HS-5 (cell line): ENCODE measurements at regions not wholly inside any gene's neighbourhood (a gene's known extent, or its start where the extent isn't known, plus 50 kb on each side); places are given as distances from the start of the nearest gene placed in this dataset.

Experiments used
- DNase-seq: peaks from one replicate; pipeline ENCODE4 v3.0.0-alpha.2; 2012; ENCODE audit warnings: low read depth

DNA sequence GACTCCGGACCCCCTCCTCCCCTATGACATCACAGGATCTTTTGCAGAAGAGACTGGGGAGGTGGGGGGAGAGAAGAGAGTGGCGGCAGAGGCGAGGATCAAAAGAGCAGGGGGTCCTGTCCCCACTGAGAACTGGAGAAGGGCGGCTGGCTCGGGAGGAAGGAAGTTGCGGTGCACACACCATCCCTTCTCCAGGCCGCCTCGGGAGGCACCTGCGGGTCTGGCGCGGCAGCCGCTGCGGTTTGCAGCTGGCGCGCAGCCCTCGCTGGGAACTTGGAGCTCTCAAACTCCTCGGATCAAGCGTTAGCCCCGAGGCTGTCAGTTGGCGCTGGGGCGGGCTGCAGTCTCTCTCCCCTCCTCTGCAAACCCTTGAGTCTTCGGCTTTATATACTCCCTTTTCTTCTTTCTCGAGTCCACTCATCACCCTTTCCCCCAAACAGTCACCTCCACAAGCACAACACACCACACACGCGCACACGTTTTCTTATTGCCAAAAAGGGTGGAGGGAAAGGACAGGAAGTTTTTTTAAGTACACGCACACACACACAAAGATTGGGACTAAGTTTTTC is 180.7 kb downstream of the TBXT start:
- no peak for DNase-seq

DNA sequence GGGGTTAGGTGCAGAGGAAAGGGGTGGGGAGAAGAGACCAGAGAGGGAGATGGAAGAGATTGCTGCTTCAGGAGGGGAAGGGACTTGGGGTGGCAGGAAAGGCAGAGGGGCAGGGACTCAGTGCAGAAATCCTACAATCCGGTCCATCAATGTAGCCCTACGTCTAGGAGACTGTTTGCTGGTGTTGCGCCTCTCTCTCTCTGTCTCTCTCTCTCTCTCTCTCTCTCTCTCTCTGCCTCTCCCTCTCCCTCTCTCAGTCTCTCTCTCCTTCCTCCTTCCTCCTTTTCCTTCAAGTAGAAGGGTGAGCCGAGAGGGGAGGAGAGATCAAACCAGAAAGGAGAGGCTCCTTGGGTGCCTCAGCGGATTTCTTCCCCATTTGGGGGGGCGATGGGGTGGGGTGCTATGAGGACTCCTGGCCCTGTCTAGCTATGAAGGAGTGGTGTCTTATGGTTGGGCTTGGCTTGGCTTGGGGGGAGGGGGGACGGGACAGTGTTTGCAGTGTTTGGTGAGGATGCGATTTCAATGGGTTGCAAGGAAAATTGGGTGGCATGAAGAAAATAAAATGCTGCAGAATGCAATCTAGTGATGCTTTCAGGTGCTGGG is 181.2 kb downstream of the TBXT start:
- no peak for DNase-seq

DNA sequence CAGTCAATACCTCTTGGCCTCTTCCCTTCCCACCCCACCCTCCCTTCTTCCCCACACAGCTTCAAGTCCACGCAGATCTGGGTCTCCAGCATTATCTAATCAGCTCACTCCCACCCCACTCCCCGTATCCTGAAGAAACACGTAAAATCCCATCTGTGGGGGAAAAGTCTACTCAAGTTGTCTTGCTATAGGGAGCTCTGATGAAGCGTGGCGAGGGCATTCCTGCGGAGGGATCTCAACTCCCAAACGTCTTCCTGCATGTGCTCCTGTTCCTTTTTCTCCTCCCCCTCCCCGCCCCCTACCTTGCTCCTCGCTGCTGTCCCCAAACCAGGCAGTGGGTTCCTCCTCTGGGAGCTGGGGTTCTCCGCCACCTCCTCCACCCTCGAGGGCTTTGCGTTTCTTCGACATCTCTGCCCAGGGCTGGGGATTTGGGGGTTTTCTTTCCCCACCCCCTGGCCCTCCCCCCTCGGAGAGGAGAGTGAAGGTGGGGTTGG is 181.8 kb downstream of the TBXT start:
- DNase-seq: no peak

DNA sequence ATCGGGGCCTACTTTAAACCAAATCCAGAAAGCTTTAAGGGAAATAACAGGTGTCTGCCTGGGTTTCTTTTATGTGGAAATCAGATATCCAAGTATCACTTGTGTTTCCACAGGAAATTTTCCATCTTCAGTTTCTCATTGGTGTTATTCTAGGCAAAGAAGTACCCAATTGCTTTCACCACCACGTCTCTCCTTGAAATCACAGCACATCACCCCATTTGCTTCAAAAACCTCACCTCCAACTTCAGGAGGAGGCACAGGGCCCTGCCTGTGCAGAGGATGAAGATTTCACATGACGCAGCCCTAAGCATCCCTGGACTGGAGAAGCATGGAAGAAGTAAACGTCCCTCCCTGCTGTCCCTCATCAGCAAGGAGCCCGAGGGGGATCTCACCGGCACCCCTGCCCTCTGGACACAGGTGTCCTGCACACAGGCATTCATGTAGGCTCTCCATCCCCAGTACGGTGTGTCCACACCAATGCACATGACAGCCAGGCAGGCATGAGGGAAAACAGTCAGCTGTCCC is 182.3 kb downstream of the TBXT start:
- DNase-seq: no peak

DNA sequence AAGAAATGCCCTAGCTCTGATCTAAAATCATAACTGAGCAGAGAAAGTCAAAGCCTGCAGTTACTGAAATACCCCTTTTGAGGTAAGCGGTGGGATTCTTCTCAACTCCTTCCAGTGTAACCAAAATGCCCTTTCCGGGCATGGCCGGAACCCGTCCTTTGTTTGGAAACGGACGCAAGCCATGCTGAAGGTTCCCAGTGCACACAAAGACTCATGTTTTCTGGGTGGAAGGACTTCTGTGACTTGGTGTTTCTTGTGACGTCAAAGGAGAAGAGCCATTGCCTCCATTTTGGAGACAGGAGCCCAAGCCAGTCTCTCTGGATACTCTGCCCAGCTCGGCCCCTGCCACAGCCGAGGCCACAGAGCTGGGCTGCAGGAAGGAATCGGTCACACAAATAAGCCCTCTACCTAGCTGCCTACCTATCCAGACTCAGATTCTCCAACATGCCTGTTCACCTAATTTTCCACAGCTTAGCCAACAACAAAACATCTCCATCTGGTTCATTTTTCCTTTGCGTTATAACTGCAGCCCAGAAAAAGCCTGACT is 182.8 kb downstream of the TBXT start:
- no peak for DNase-seq

DNA sequence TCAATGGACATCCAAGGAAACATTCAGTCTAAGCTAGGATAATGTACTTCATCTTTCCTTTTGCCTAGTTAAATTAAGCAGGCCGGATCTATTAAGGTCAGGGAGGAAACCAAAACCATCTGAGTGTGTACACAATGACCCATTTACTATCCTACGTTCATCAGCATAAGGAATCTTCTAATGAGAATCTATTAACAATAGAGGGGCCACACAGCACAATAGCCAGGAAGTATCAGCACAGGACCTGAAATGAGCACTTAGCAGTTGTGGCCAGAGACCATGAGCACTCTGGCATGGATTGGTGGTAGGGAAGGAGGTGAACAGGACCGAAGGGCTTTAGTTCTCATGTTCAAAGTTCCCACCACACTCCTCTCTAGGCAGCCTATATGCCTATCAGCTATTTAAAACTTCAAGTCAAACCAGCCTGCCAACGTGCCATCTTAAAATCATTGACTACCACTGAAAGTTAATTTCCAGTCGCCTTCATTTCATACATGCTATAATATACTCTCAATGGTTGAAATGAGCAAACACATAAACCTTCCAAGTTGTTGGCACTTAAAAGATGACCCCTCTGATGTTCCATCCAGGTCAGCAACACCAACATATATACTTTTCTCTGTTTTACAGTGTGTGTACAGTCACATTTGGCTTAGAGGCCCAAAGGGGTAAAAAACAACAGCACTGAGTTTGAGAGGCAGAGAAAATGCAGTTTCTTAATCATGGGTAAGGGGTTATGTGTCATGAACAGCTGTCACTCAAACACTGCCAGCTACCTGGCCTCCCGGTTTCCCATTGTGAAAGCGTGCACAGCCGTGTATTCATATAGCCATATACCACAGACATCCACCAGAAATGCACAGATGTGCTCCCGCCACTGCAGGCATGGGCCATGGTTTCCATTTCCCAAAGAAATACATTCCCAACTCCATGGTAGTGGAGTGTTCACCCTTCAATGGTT is 184.3 kb downstream of the TBXT start:
- no peak for DNase-seq

DNA sequence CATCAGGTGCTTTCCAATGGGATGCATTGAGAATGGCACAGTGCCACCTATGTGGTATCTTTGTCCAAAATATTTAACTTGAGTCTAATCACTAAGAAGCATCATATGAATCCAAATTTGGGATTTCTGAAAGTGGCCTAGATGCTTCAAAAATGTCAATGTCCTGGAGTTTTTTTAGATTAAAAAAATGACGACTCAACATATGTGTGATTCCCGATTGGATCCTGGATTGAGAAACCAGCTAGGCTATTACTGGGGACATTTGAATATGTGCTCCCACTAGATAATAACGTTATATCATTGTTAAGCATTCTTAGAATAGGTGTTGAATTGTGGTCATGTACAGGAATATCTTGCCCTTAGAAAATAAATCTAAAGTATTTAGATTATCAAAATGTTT is 189.2 kb downstream of the TBXT start:
- DNase-seq: no peak

DNA sequence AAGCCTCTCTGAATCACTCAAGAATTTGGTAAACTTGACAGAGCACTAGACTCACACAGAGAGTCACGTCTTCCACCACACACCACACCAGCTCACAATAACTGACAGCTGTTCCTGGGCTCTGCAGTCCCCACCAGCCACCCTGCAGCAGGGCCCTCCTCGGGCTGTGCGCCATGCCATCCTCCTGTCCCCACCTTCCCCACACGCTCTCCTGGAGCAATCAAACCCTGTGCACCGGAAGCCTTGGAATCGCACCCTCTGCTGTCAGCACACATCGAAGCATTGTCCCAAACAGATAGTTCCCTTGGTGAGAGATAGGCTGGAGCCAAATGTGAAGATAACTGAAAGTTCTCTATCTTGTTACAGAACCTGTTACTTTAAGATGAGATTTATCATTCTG is 191.0 kb downstream of the TBXT start:
- DNase-seq: no peak

DNA sequence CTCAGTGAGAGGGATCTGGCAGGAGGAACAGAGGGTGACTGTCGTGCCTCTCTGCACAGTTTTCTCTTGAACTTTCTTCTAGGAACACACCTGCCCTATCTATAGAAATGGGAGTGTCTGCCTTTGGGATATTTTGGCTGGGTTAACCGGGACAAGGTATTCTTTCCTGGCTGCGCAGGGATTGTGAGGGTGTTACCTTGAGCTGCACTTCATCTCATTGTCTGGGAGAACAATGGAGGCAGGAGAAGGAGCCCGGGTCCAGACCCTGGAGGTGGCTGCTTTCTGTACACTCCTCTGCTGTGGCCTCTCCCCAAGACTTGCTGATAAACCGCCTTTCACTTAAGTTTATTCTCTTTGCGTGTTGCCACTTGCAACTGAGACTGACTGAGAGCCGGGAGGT is 192.8 kb downstream of the TBXT start:
- DNase-seq: no peak

DNA sequence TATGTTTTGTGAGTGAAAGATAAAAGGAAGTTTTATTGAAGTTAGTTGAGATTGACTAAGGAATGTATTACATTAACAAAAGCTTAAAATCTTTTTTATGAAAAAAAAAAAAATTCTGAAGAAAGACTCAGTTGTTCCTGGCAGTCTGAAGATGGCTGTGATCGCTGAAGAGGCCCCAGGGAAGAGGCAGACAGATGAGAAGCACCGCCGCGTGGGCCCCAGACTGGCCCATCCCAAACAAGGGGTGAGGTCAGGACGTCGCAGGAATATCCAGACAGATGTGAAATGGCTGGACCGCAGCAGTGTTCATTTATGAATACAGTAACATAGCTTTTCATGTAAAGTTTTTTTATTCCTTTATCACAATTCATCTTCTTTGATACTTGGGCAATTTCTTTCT is 194.2 kb downstream of the TBXT start:
- no peak for DNase-seq

DNA sequence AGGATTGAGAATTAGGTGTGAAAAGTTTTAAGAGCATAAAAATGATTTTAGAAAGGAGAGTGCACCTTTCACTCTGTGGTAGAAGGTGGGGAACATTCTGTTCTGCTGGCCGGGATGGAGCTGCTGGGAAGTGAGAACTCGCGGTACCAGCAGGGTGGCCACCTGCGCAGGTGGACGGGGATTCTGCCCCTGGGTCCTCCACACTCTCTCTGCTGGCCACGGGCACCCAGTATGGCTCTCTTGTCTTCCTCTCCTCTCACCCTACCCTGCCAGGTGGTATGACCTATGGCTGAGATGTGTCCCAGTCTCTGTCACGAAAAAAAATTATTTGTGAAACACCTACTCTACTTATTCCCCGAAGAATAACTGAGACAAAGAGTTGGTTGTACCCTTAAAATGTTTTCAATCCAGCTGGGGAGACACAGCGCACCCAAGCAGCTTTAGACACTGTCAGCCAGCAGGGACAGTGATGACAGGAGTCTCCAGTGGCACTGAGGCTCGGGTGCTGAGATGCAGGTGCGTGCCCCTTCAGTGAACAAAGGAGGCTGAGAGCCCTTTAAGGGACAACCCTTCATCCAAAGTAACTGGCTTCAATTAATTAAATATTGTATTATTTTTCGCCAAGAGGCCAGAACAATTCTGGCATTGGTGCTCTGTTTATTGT is 195.4 kb downstream of the TBXT start:
- DNase-seq: no peak

DNA sequence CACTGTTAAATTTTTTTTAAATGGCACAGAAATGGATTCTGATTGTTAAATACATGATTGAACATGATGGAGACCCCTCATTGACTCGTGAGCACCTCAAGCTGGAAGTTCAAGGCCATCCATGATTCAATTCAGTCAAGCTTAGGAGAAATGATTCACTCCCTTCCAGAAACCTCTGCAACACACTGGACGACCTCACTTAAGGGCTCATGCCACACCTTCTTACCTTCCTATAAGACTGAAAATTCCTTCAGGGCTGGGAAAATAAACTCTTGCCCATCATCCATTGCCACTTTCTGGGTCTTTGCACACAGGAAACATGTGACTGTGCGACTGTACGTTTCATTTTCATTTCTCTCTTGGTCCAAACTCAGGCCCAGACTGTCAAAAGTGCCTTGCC is 196.4 kb downstream of the TBXT start:
- no peak for DNase-seq

DNA sequence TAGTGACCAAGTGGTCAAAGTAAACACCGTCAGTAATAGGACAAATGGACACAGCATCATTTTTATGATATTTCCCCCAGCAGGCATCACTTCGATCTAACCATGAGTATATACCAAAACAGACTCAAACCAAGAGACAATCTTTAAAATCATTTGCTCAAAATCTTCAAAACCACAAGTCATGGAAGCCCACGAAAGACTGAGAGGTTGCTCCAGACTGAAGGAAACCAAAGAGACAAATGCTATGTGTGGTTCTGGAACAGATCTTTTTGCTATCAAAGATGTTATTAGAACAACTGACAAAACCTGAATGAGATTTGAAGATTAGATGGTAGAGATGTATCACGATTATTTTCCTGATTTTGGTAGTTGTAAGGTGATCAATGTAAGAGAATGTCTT is 197.7 kb downstream of the TBXT start:
- no peak for DNase-seq

DNA sequence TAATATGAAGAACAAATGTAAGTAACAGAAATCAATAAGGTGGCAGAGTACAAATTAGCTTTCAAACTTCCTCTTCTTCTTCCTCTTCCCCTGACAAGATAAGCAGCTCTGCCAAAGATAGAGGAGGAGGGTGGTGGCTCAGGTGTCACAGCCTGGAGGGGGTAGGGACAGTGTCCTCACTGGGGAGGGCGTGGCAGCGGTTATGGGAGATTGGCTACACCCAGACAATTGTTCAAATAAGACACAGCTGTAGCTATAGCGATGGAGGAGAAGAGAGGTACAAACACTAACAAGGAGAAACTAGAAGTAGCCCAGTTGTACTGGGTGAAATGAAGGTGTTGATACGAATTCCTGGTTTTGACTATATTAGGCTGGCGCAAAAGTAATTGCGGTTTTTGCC is 198.5 kb downstream of the TBXT start:
- no peak for DNase-seq

DNA sequence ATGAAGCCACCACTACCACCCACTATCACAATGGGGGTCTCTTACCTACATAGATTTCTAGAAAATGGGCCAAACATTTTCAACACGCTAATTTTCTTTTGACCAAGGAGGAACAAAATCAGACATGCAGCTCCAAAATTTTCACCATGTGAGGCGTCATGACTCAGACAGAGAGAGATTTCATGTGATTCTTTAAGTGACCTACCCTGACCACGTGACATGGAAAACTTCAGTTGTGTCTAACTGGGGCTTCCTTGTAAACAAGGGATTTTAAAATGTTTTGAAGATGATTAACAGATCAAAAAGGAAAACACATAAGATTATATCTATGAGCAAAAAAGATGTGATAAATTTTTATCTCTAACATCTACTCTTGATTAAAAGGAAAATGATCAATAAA is 199.2 kb downstream of the TBXT start:
- no peak for DNase-seq

DNA sequence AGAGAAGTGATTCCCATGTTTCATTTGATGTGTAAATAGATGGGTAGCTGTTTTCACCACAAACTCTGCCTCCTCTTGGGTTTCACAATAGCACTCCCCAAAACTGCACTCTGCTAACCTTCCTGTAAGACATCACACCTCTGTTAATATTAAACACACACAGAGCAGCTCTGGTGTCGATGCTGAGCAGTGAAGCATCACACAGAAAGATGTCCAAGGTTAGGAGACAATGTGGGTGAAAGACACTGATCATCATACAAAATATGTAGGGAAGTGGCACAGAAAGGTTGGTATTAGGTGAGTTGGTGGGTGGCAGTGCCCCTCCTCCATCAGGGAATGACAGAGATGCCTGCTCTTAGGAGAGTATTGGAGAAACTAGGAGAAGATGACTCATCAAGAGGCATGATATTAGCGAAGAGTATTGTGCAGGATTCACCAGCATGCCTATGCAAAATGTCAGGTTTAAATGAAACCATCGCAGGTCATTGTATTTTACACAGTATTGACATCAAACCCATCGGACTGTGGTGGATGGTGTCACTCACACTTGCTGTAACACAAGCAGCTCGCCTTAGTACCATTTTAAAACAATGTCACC is 199.7 kb downstream of the TBXT start:
- DNase-seq: no peak

DNA sequence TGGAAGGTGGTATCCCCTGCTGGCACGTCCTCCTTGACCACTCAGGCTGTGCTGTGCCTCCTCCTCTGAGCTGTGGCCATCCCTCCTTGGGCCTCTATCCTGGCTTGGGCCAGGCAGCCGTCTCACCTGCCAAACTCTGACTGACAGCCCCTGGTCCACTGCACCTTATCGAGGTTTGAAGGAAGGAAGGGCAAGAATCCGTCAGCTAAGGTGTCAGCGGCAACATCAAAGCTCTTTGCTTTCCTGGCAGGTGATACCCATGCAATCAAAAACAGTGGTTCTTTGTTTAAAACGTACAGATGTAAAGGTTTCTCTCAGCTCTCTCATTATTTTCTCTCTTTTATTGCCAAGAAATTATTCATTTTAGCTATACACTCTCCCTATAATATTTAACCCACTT is 203.9 kb downstream of the TBXT start:
- DNase-seq: no peak

DNA sequence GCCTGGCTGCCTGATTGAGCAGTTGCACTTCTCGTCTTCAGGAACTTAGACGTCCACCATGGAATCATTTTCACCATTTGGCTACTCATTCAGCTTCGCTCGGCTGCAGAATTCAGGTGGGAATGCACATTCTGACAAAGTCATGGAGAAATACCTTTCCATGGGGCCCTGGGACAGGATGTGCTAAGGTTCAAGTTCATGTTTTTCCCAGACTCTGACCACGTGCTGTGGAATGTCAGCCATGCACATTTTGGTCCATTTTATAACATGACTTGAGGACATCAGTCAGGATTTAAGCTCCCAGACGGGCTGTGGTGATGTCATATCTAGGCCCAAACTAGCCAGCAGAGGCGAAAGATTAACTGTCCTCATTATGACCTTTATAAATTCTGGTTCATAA is 205.3 kb downstream of the TBXT start:
- no peak for DNase-seq

DNA sequence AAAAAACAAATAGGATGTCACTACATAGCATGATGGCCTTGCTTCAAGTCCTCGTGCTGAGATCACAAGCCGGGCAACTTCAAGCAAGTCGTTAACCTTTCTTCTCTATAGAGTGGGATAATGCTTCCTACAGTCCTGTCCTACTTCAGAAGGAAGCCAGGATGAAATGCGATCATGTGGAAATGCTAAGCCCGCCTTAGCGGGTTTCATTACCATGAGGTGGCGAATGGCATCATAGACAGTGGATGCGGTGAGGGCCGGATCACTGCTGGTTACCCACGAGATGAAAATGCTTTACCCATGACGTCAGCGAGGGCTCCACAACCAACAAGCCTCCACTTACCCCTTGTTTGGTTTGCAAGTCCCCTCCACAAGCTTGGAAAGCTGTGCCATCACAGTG is 206.4 kb downstream of the TBXT start:
- DNase-seq: no peak

DNA sequence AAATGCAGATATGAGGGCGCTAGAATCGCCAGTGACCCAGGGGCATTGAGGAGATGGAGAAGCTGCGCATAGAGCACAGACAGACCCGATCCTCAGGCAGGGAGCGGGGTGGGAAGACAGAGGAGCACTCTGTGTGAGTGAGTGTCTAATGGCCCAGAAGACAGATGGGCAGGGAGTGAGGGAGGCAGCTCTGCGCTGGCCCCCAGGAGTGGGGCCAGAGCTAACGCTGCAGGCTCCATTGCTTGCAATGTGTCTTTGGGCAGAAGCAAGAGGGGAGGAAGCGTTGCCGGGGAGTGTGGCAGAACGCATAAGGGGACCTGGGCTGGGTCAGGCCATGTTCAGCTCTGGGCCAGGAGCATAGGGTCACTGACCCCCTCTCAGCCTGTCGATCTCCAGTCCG is 207.0 kb downstream of the TBXT start:
- DNase-seq: no peak

DNA sequence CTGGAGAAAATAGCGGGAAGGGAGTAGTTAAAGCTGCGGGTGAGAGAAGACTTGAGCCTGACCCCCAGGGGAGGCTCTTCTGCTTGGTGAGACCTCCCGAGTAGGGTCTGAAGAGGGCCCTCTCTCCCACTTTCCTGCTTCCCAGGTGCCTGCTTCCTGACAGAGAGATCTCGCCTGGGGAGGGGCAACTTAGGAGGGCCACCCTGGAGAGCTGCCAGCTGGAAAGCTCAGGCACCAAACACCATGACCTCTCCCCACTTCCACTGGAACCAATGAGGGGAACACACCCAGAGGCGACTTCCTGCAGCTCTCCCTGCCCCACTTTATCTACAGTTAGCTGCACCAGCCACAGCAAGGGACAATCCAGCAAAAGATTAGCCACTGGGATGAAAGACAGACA is 208.0 kb downstream of the TBXT start:
- no peak for DNase-seq

DNA sequence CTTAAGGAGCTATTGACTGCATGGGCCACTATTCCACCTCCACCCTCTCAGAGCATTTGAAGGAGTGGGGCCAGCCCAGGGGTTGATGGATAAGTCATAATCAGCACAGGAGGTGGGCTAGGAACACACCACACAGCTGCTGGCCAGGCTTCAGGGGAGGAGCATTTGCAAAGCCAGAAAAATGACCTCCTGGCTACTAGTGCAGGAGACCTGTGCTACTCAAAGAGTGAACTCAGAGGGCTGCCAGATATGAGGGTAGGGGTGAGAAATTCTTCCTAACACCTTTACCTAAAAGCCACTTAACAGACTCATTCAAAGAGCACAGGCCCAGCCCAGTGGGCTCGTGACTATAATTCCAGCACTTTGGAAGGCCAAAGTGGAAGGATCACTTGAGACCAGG is 210.8 kb downstream of the TBXT start:
- DNase-seq: no peak
